Esophagus muscularis mucosa (tissue), 3 donors: ENCODE measurements at regions not wholly inside any gene's neighbourhood (a gene's known extent, or its start where the extent isn't known, plus 50 kb on each side); places are given as distances from the start of the nearest gene placed in this dataset.

ENCODE experiments used
- CTCF ChIP-seq, 3 experiments: fragments of 200-600 bp in 2 of 3; fragments of 450-650 bp in 1 of 3; sonication (generic) in 2 of 3; IDR thresholded peaks; one replicate each; pipeline ENCODE4 v1.5.1; 2017 to 2019; ENCODE audit warnings: antibody characterized with exemption in 3 of 3, mild to moderate bottlenecking in 2 of 3, moderate library complexity in 1 of 3
- POLR2A ChIP-seq: fragments of 450-650 bp; IDR thresholded peaks from one replicate; pipeline ENCODE4 v1.6.1; 2017; ENCODE audit warnings: antibody characterized with exemption, moderate library complexity, mild to moderate bottlenecking, low read depth

GRCh38 chr4:136823020-136823419 lies 709.3 kb downstream of the PCDH18 start:
- TF ChIP-seq CTCF (IDR thresholded peaks at IDR 0.05): no peak
- TF ChIP-seq POLR2A: no peak
